ENCODE measurements at regions not wholly inside any gene's neighbourhood (a gene's known extent, or its start where the extent isn't known, plus 50 kb on each side); places are given as distances from the start of the nearest gene placed in this dataset.

DNA sequence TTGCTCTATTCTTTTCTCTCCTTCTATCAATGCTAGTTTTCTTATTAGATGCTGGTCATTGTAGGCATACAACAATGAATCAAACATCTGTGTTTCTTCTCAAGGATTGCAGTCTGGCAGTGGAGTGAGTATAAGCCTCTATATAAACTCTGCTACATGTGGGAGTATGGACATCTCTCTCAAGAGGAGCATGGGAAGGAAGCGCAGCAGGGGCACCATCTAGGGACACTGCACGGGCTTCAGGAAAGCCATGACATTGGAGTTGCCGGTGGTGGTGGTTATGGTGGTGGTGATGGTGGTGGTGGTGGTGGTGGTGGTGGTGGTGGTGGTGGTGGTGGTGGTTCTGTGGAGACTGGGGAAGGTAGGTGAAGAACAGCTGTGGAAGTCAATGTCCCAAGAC is 462.6 kb downstream of the RNF144A start:
- Mint-ChIP-seq H3K9me3 (peaks cover 0 to 2% of the 10 kb centered on the region in 2 experiments; a peak in 1 of 5 replicates), H3K27ac (no peak overlapping the region), H3K4me1 (peaks cover 0 to 5% of the 10 kb centered on the region in 2 experiments; a peak in 2 of 4 replicates), H3K36me3 (ENCODE audit: insufficient read depth in 1 of 3, low read depth in 3 of 3) (0 out of 7 replicates have a peak, but pooled peaks cover 0 to 4% (median 0%) of the 10 kb centered on the region in 3 experiments), H3K27me3 (ENCODE audit: low read depth) (peaks cover 1% of the 10 kb centered on the region), H3K4me3 (no peak overlapping the region)
- H2BK120ac ChIP-seq (ENCODE audit: low read depth, low read length, poor library complexity, severe bottlenecking): no peak overlapping the region
- no peak overlapping the region for H4K91ac ChIP-seq (ENCODE audit: insufficient read length, low read depth, low read length)
- no peak overlapping the region for H3K18ac ChIP-seq (ENCODE audit: insufficient read length, low read depth, low read length)
- no peak overlapping the region for H2BK12ac ChIP-seq (ENCODE audit: insufficient read length, low read depth, low read length)
- H3K79me1 ChIP-seq (ENCODE audit: insufficient read depth, low read depth, low read length, poor library complexity, severe bottlenecking): no peaks in the 10 kb centered on the region
- H3K56ac ChIP-seq (ENCODE audit: insufficient read length, low read depth, low read length): no peak overlapping the region
- no peaks in the 10 kb centered on the region for H3K4me1 ChIP-seq (ENCODE audit: insufficient read depth, low read length)
- no peak overlapping the region for H4K5ac ChIP-seq (ENCODE audit: insufficient read length, low read depth, low read length)
- no peak overlapping the region for H3K27ac ChIP-seq (ENCODE audit: insufficient read length, low read depth, low read length)
- DNase-seq: no peak
- H3K4me2 ChIP-seq (ENCODE audit: insufficient read depth, insufficient read length, low read length): no peak overlapping the region
- H3K14ac ChIP-seq (ENCODE audit: insufficient read depth, low read length): no peak overlapping the region
- no peak overlapping the region for H2AK5ac ChIP-seq (ENCODE audit: insufficient read length, low read length)
- no peak overlapping the region for H4K8ac ChIP-seq (replicated peaks; ENCODE audit: insufficient read length, low read depth, low read length)
- H3K27me3 ChIP-seq (ENCODE audit: insufficient read depth, low read length): no peaks in the 10 kb centered on the region
- TF ChIP-seq, protein P1, sequence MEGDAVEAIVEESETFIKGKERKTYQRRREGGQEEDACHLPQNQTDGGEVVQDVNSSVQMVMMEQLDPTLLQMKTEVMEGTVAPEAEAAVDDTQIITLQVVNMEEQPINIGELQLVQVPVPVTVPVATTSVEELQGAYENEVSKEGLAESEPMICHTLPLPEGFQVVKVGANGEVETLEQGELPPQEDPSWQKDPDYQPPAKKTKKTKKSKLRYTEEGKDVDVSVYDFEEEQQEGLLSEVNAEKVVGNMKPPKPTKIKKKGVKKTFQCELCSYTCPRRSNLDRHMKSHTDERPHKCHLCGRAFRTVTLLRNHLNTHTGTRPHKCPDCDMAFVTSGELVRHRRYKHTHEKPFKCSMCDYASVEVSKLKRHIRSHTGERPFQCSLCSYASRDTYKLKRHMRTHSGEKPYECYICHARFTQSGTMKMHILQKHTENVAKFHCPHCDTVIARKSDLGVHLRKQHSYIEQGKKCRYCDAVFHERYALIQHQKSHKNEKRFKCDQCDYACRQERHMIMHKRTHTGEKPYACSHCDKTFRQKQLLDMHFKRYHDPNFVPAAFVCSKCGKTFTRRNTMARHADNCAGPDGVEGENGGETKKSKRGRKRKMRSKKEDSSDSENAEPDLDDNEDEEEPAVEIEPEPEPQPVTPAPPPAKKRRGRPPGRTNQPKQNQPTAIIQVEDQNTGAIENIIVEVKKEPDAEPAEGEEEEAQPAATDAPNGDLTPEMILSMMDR (conservative IDR thresholded peaks at IDR 0.05): peak; percentile 32; the same call in 2 of the 3 replicates
- no peak overlapping the region for H3K9ac ChIP-seq (ENCODE audit: extremely low read depth, insufficient read length, low read length)
- H2BK15ac ChIP-seq (ENCODE audit: low read depth, low read length): no peak overlapping the region
- H2BK20ac ChIP-seq (ENCODE audit: low read depth, low read length, poor library complexity, severe bottlenecking): no peak overlapping the region
- no peaks in the 10 kb centered on the region for H3K79me2 ChIP-seq (ENCODE audit: insufficient read depth, low read length)
- no peak overlapping the region for H3K23ac ChIP-seq (ENCODE audit: insufficient read length, low read depth, low read length)
- no peaks in the 10 kb centered on the region for H3K23me2 ChIP-seq (ENCODE audit: insufficient read length, low read depth, low read length, poor library complexity, severe bottlenecking)
- WGBS (ENCODE audit: extremely low coverage, insufficient read length, low lambda C conversion rate): no CpG with 5 or more reads among the region's 3 CpGs
- H3K9me3 ChIP-seq (ENCODE audit: control insufficient read depth, low read depth, low read length): no peaks in the 10 kb centered on the region
- no peak overlapping the region for H3T11ph ChIP-seq (ENCODE audit: low read length)
- H3K4ac ChIP-seq (ENCODE audit: low read depth, low read length): no peak overlapping the region
- no peak overlapping the region for H2BK5ac ChIP-seq (ENCODE audit: insufficient read length, low read length)
- no peaks in the 10 kb centered on the region for H4K20me1 ChIP-seq (ENCODE audit: control insufficient read depth, insufficient read depth, insufficient read length)
- H2AFZ ChIP-seq (ENCODE audit: low read length): no peak overlapping the region

All from H9 (cell line).